Thyroid gland (tissue), 4 donors: ENCODE measurements at regions not wholly inside any gene's neighbourhood (a gene's known extent, or its start where the extent isn't known, plus 50 kb on each side); places are given as distances from the start of the nearest gene placed in this dataset.

Experiments
- CTCF ChIP-seq, 6 experiments: fragments of 200-600 bp in 3 of 6; fragments of 450-650 bp in 3 of 6; sonication (generic) in 3 of 6; IDR thresholded peaks; one replicate each; pipeline ENCODE4 v1.5.1; 2016 to 2019; ENCODE audit warnings: antibody characterized with exemption in 6 of 6, mild to moderate bottlenecking in 2 of 6, inconsistent platforms in 1 of 6, moderate library complexity in 1 of 6
- POLR2A ChIP-seq, 2 donors: fragments of 450-650 bp; IDR thresholded peaks; one replicate each; pipeline ENCODE4 v1.6.1; 2017; ENCODE audit warnings: antibody characterized with exemption in 2 of 2, mild to moderate bottlenecking in 2 of 2, moderate library complexity in 1 of 2

DNA sequence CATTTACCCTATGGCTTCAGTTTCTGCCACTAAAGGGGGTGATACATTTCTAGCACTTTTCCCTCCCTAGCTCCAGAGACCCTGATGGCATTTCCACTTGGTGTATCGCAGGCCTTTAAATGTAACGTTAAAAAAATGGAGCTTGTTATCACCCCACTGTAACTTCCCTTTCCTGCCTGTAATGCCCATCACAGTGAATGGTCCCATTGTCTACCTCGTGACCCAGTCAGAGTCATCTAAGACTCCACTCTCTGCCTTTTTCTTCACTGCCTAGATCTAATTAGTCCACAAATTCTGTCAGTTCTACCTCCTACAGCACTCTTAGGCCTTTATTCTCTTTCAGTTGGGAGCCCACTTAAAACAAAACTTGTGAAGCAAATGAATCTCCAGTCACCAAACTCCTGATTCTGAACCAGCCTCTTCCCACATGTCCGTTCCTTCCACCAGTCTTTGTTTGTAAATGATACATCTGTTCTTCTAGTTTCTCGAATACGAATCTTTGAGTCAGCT, 64.8 kb downstream of the NHLRC3 start:
- TF ChIP-seq CTCF (IDR thresholded peaks at IDR 0.05): no peak
- no peak for TF ChIP-seq POLR2A (IDR thresholded peaks at IDR 0.05)
